Keratinocyte (primary cell): ENCODE measurements at regions not wholly inside any gene's neighbourhood (a gene's known extent, or its start where the extent isn't known, plus 50 kb on each side); places are given as distances from the start of the nearest gene placed in this dataset.

ENCODE experiments used
- DNase-seq: peaks from one replicate; pipeline ENCODE4 v3.0.0-alpha.2; 2011; ENCODE audit warnings: low read depth, missing footprints, low spot score
- FAIRE-seq: peaks from 2 replicates; lab custom pipeline; 2011; peaks lifted over from hg19 to GRCh38; lab: Jason Lieb, UNC
- H2AFZ ChIP-seq: 2 replicates; pipeline ENCODE4 v1.6.0; 2012; ENCODE audit warnings: low read length, control low read depth, inconsistent platforms; ENCODE audit not compliant: control insufficient read depth
- H3K27ac ChIP-seq: 2 replicates; pipeline ENCODE4 v1.5.1; 2011; ENCODE audit warnings: low read length; ENCODE audit not compliant: control insufficient read depth, insufficient read depth
- H3K27me3 ChIP-seq: 3 replicates; pipeline ENCODE4 v1.6.0; 2011; ENCODE audit warnings: low read length; ENCODE audit not compliant: control insufficient read depth, insufficient read depth; ENCODE audit errors: extremely low read depth
- H3K36me3 ChIP-seq, 2 experiments: 2 replicates in 1 of 2; 3 replicates in 1 of 2; pipeline ENCODE4 v1.5.1; 2011; ENCODE audit warnings: low read length in 2 of 2, mild to moderate bottlenecking in 1 of 2; ENCODE audit not compliant: control insufficient read depth in 2 of 2, insufficient read depth in 2 of 2; ENCODE audit errors: extremely low read depth in 1 of 2
- H3K4me1 ChIP-seq: 3 replicates; pipeline ENCODE4 v1.5.1; 2011; ENCODE audit warnings: low read length; ENCODE audit not compliant: control insufficient read depth, insufficient read depth; ENCODE audit errors: extremely low read depth
- H3K4me2 ChIP-seq: 3 replicates; pipeline ENCODE4 v1.6.0; 2011; ENCODE audit warnings: low read depth, low read length; ENCODE audit not compliant: control insufficient read depth, insufficient read depth; ENCODE audit errors: extremely low read depth
- H3K4me3 ChIP-seq, 3 experiments: fragments of 200-600 bp in 1 of 3; sonication (generic) in 1 of 3; 2 replicates in 2 of 3; 3 replicates in 1 of 3; pipeline ENCODE4 v1.5.1; 2011 to 2016; ENCODE audit warnings: low read length in 3 of 3, mild to moderate bottlenecking in 3 of 3, control low read depth in 2 of 3, inconsistent platforms in 1 of 3, low read depth in 1 of 3, mixed read lengths in 1 of 3, mixed run types in 1 of 3, moderate library complexity in 1 of 3; ENCODE audit not compliant: control insufficient read depth in 2 of 3, insufficient read depth in 2 of 3; ENCODE audit errors: extremely low read depth in 1 of 3
- H3K79me2 ChIP-seq: 2 replicates; pipeline ENCODE4 v1.6.0; 2012; ENCODE audit warnings: low read length; ENCODE audit not compliant: control insufficient read depth, insufficient read depth
- H3K9ac ChIP-seq: 3 replicates; pipeline ENCODE4 v1.6.0; 2011; ENCODE audit warnings: low read length; ENCODE audit not compliant: control insufficient read depth, insufficient read depth; ENCODE audit errors: extremely low read depth
- H3K9me1 ChIP-seq: 3 replicates; pipeline ENCODE4 v1.6.0; 2011; ENCODE audit warnings: low read length; ENCODE audit not compliant: control insufficient read depth, insufficient read depth; ENCODE audit errors: extremely low read depth
- H3K9me3 ChIP-seq: 2 replicates; pipeline ENCODE4 v1.5.1; 2012; ENCODE audit warnings: low read depth, low read length; ENCODE audit not compliant: control insufficient read depth
- H4K20me1 ChIP-seq: 3 replicates; pipeline ENCODE4 v1.6.0; 2011; ENCODE audit warnings: low read length; ENCODE audit not compliant: control insufficient read depth, insufficient read depth; ENCODE audit errors: extremely low read depth
- EZH2 ChIP-seq: IDR thresholded peaks from one replicate; pipeline ENCODE4 v1.6.1; 2012; ENCODE audit warnings: inconsistent platforms, mild to moderate bottlenecking, low read length, moderate library complexity
- dilution Hi-C: fragments of 300-500 bp; cut with MboI; formaldehyde crosslinking; loops from one replicate; pipeline ENCODE4 v1.7.0; 2020; ENCODE audit warnings: low sequenced_read_pairs; ENCODE audit not compliant: extremely low pct_ligation_motif_present
- TF ChIP-seq, protein P1 (sequence below), 3 experiments: IDR thresholded peaks in 1 of 3; conservative IDR thresholded peaks in 1 of 3; optimal IDR thresholded peaks in 1 of 3; 2 replicates in 2 of 3; 3 replicates in 1 of 3; pipeline versions ENCODE3 to v1.5.1; 2011; ENCODE audit warnings: low read length in 3 of 3, mild to moderate bottlenecking in 3 of 3, moderate library complexity in 2 of 3, control low read depth in 1 of 3, inconsistent platforms in 1 of 3; ENCODE audit not compliant: insufficient read depth in 2 of 3; ENCODE audit errors: extremely low read depth in 1 of 3

- FAIRE-seq = no peak
- H3K4me2 ChIP-seq = no peak overlapping the region
- no peaks in the 10 kb centered on the region for H4K20me1 ChIP-seq
- no peak for DNase-seq
- H2AFZ ChIP-seq = no peak overlapping the region
- dilution Hi-C loops = no loop called here
- no peak overlapping the region for H3K9ac ChIP-seq
- no peak for TF ChIP-seq EZH2
- TF ChIP-seq, protein P1, sequence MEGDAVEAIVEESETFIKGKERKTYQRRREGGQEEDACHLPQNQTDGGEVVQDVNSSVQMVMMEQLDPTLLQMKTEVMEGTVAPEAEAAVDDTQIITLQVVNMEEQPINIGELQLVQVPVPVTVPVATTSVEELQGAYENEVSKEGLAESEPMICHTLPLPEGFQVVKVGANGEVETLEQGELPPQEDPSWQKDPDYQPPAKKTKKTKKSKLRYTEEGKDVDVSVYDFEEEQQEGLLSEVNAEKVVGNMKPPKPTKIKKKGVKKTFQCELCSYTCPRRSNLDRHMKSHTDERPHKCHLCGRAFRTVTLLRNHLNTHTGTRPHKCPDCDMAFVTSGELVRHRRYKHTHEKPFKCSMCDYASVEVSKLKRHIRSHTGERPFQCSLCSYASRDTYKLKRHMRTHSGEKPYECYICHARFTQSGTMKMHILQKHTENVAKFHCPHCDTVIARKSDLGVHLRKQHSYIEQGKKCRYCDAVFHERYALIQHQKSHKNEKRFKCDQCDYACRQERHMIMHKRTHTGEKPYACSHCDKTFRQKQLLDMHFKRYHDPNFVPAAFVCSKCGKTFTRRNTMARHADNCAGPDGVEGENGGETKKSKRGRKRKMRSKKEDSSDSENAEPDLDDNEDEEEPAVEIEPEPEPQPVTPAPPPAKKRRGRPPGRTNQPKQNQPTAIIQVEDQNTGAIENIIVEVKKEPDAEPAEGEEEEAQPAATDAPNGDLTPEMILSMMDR (optimal IDR thresholded peaks at IDR 0.05 in 1 of 3, IDR thresholded peaks at IDR 0.05 in 1 of 3, conservative IDR thresholded peaks at IDR 0.05 in 1 of 3; ENCODE audit: extremely low read depth in 1 of 3, insufficient read depth in 2 of 3, low read length in 3 of 3) = no peak
- no peaks in the 10 kb centered on the region for H3K27me3 ChIP-seq
- no peaks in the 10 kb centered on the region for H3K79me2 ChIP-seq
- H3K9me3 ChIP-seq = no peaks in the 10 kb centered on the region
- no peak overlapping the region for H3K27ac ChIP-seq
- no peaks in the 10 kb centered on the region for H3K36me3 ChIP-seq
- H3K4me1 ChIP-seq = peaks cover 7% of the 10 kb centered on the region
- no peaks in the 10 kb centered on the region for H3K9me1 ChIP-seq
- H3K4me3 ChIP-seq = no peak overlapping the region
Measured at GRCh38 chr7:112395411-112395810, 54.8 kb upstream of the IFRD1 start.

GRCh38 chr7:112395893-112396292 is 54.4 kb upstream of the IFRD1 start:
- H3K27ac ChIP-seq = no peak overlapping the region
- no peak overlapping the region for H3K9ac ChIP-seq
- DNase-seq = no peak
- H3K79me2 ChIP-seq = no peaks in the 10 kb centered on the region
- H3K4me1 ChIP-seq = peaks cover 7% of the 10 kb centered on the region
- H3K27me3 ChIP-seq = no peaks in the 10 kb centered on the region
- H3K4me3 ChIP-seq = no peak overlapping the region
- no peak for FAIRE-seq
- dilution Hi-C loops = no loop called here
- no peaks in the 10 kb centered on the region for H3K9me1 ChIP-seq
- no peak overlapping the region for H2AFZ ChIP-seq
- no peaks in the 10 kb centered on the region for H3K9me3 ChIP-seq
- no peaks in the 10 kb centered on the region for H3K36me3 ChIP-seq
- no peaks in the 10 kb centered on the region for H4K20me1 ChIP-seq
- H3K4me2 ChIP-seq = no peak overlapping the region
- TF ChIP-seq EZH2 = no peak
- TF ChIP-seq, protein P1 (optimal IDR thresholded peaks at IDR 0.05 in 1 of 3, IDR thresholded peaks at IDR 0.05 in 1 of 3, conservative IDR thresholded peaks at IDR 0.05 in 1 of 3; ENCODE audit: extremely low read depth in 1 of 3, insufficient read depth in 2 of 3, low read length in 3 of 3) = no peak
